ENCODE measurements at regions not wholly inside any gene's neighbourhood (a gene's known extent, or its start where the extent isn't known, plus 50 kb on each side); places are given as distances from the start of the nearest gene placed in this dataset.

- DNase-seq: no peak
Measured at GRCh38 chr2:117726747-117727146, 87.7 kb upstream of the DDX18 start.

GRCh38 chr2:117737846-117738245 is 76.6 kb upstream of the DDX18 start:
- DNase-seq: peak; percentile 53 to 88

GRCh38 chr2:117738991-117739839 is 75.3 kb upstream of the DDX18 start:
- no peak for DNase-seq

- no peak for DNase-seq
Measured at GRCh38 chr2:117745537-117745936, 69.0 kb upstream of the DDX18 start.

GRCh38 chr2:117755768-117756167 is 58.7 kb upstream of the DDX18 start:
- no peak for DNase-seq

- no peak for DNase-seq
Measured at GRCh38 chr2:117760916-117761315, 53.6 kb upstream of the DDX18 start.

- DNase-seq: no peak
Measured at GRCh38 chr2:117762454-117762853, 52.0 kb upstream of the DDX18 start.

GRCh38 chr2:117763804-117764203 is 50.7 kb upstream of the DDX18 start:
- DNase-seq: no peak
